PC-3 (cell line): ENCODE measurements at regions not wholly inside any gene's neighbourhood (a gene's known extent, or its start where the extent isn't known, plus 50 kb on each side); places are given as distances from the start of the nearest gene placed in this dataset.

ENCODE experiments used
- ATAC-seq: fragments of 200-7000 bp; cut with Tn5 transposase; 2 replicates; pipeline ENCODE4 v1.9.1; 2020; ENCODE audit warnings: mild to moderate bottlenecking, moderate library complexity
- BruUV-seq: library from RNA; stranded (reverse); fragments of 400-500 nt; replicated peaks from 2 replicates; lab custom pipeline; 2021; lab: Mats Ljungman, UMichigan
- CTCF ChIA-PET: fragments of 300-600 bp; sonication (Branson Sonifier 250); formaldehyde crosslinking; loops from one replicate; lab custom pipeline; 2022; ENCODE audit warnings: antibody characterized with exemption; lab: Charles Lee
- POLR2A ChIA-PET: fragments of 300-600 bp; sonication (Branson Sonifier 250); formaldehyde crosslinking; loops from one replicate; lab custom pipeline; 2022; ENCODE audit warnings: antibody characterized with exemption; ENCODE audit not compliant: unreplicated experiment; lab: Charles Lee
- DNase-seq: peaks from one replicate; pipeline ENCODE4 v3.0.0-alpha.2; 2015
- H2AFZ ChIP-seq: fragments of 300-600 bp; sonication (generic); 2 replicates; pipeline ENCODE4 v1.6.0; 2016; ENCODE audit warnings: antibody characterized with exemption, low read length
- H3F3A ChIP-seq: fragments of 300-600 bp; sonication (generic); one replicate; pipeline ENCODE4 v1.6.0; 2017; ENCODE audit warnings: antibody characterized with exemption, low read length, control low read depth, mild to moderate bottlenecking; ENCODE audit not compliant: unreplicated experiment
- H3K27ac ChIP-seq: fragments of 300-600 bp; sonication (generic); 2 replicates; pipeline ENCODE4 v1.5.1; 2016; ENCODE audit warnings: mild to moderate bottlenecking, low read length
- H3K27me3 ChIP-seq: fragments of 300-600 bp; sonication (generic); 2 replicates; pipeline ENCODE4 v1.6.1; 2016; ENCODE audit warnings: low read length, mixed read lengths
- H3K36me3 ChIP-seq: fragments of 300-600 bp; sonication (generic); 2 replicates; pipeline ENCODE4 v1.6.1; 2016; ENCODE audit warnings: low read depth, mixed run types, low read length, mixed read lengths
- H3K4me1 ChIP-seq: fragments of 300-600 bp; sonication (generic); 2 replicates; pipeline ENCODE4 v1.5.1; 2016; ENCODE audit warnings: low read length; ENCODE audit not compliant: insufficient read depth
- H3K4me2 ChIP-seq: fragments of 300-600 bp; sonication (generic); 2 replicates; pipeline ENCODE4 v1.6.0; 2016; ENCODE audit warnings: low read length
- H3K4me3 ChIP-seq: fragments of 300-600 bp; sonication (generic); 2 replicates; pipeline ENCODE4 v1.5.1; 2016; ENCODE audit warnings: mild to moderate bottlenecking, low read length, mixed read lengths
- H3K79me2 ChIP-seq: fragments of 300-600 bp; sonication (generic); 2 replicates; pipeline ENCODE4 v1.6.1; 2017; ENCODE audit warnings: low read length, mixed read lengths
- H3K9ac ChIP-seq: fragments of 300-600 bp; sonication (generic); 2 replicates; pipeline ENCODE4 v1.6.0; 2016; ENCODE audit warnings: mild to moderate bottlenecking, low read length
- H3K9me2 ChIP-seq: fragments of 300-600 bp; sonication (generic); replicated peaks from 2 replicates; pipeline ENCODE4 v1.6.1; 2016; ENCODE audit warnings: mixed run types, low read length, mixed read lengths
- H3K9me3 ChIP-seq: fragments of 300-600 bp; sonication (generic); 2 replicates; pipeline ENCODE4 v1.6.1; 2016; ENCODE audit warnings: low read length, mixed read lengths
- H4K20me1 ChIP-seq: fragments of 300-600 bp; sonication (generic); 2 replicates; pipeline ENCODE4 v1.6.1; 2016; ENCODE audit warnings: low read length, mixed read lengths
- CTCF ChIP-seq: fragments of 300-600 bp; sonication (generic); conservative IDR thresholded peaks from 2 replicates; pipeline ENCODE4 v1.5.1; 2017; ENCODE audit warnings: antibody characterized with exemption, low read depth, mild to moderate bottlenecking, low read length
- EZH2 ChIP-seq: fragments of 300-600 bp; sonication (generic); IDR thresholded peaks from one replicate; pipeline ENCODE4 v1.6.1; 2017; ENCODE audit warnings: antibody characterized with exemption, mild to moderate bottlenecking, low read length; ENCODE audit not compliant: unreplicated experiment
- EZH2phosphoT487 ChIP-seq: fragments of 300-600 bp; sonication (generic); IDR thresholded peaks from 2 replicates; pipeline ENCODE4 v1.6.1; 2018; ENCODE audit warnings: mild to moderate bottlenecking, antibody characterized with exemption, low read length, borderline replicate concordance
- intact Hi-C: fragments of 100-400 bp; cut with micrococcal nuclease; formaldehyde crosslinking; loops from 2 replicates; pipeline ENCODE4 v1.9.0; 2023

- no peak overlapping the region for H3K4me2 ChIP-seq
These were observed 541.8 kb upstream of the KLF12 start for GRCh38 chr13:74675972-74676371.

GRCh38 chr13:74675182-74675581 lies 541.0 kb upstream of the KLF12 start:
- H3K9me2 ChIP-seq, result no peaks in the 10 kb centered on the region
- no peak overlapping the region for H3K9ac ChIP-seq
- CTCF ChIA-PET, result no interaction called here
- no peaks in the 10 kb centered on the region for H3K27me3 ChIP-seq
- DNase-seq (no peak), ATAC-seq (no peak)
- TF ChIP-seq EZH2 (no peak), EZH2phosphoT487 (no peak), CTCF (no peak)
- H3K4me1 ChIP-seq, result no peaks in the 10 kb centered on the region
- no peak overlapping the region for H3K27ac ChIP-seq
- no peak overlapping the region for H3K4me2 ChIP-seq
- no peak overlapping the region for H3K4me3 ChIP-seq
- no peaks in the 10 kb centered on the region for H3F3A ChIP-seq
- POLR2A ChIA-PET, result no interaction called here
- no peaks in the 10 kb centered on the region for H3K36me3 ChIP-seq
- no peaks in the 10 kb centered on the region for H3K79me2 ChIP-seq
- H2AFZ ChIP-seq, result no peak overlapping the region
- intact Hi-C loops, result no loop called here
- no peaks in the 10 kb centered on the region for H3K9me3 ChIP-seq
- H4K20me1 ChIP-seq, result no peaks in the 10 kb centered on the region
- no TSS peak for BruUV-seq

More at GRCh38 chr13:74675972-74676371, 541.8 kb upstream of the KLF12 start:
- no peaks in the 10 kb centered on the region for H3K36me3 ChIP-seq
- DNase-seq, result no peak
- H3K9ac ChIP-seq, result no peak overlapping the region
- H3K27me3 ChIP-seq, result no peaks in the 10 kb centered on the region
- H2AFZ ChIP-seq, result no peak overlapping the region
- H3K4me3 ChIP-seq, result no peak overlapping the region
- TF ChIP-seq EZH2phosphoT487 (no peak), EZH2 (no peak), CTCF (no peak)
- no peak overlapping the region for H3K27ac ChIP-seq
- ATAC-seq, result no peak
- no peaks in the 10 kb centered on the region for H3K9me3 ChIP-seq
- H3F3A ChIP-seq, result no peaks in the 10 kb centered on the region
- BruUV-seq, result no TSS peak
- CTCF ChIA-PET, result no interaction called here
- H3K9me2 ChIP-seq, result no peaks in the 10 kb centered on the region
- H3K4me1 ChIP-seq, result no peaks in the 10 kb centered on the region
- intact Hi-C loops, result no loop called here
- POLR2A ChIA-PET, result no interaction called here
- H3K79me2 ChIP-seq, result no peaks in the 10 kb centered on the region
- H4K20me1 ChIP-seq, result no peaks in the 10 kb centered on the region

- ChIA-PET POLR2A (no interaction called here), CTCF (no interaction called here)
- Histone ChIP-seq H3K9me2 (no peaks in the 10 kb centered on the region), H3K9me3 (no peaks in the 10 kb centered on the region), H3K27me3 (no peaks in the 10 kb centered on the region), H3K79me2 (no peaks in the 10 kb centered on the region), H3K27ac (no peak overlapping the region), H4K20me1 (no peaks in the 10 kb centered on the region), H2AFZ (no peak overlapping the region), H3F3A (no peaks in the 10 kb centered on the region), H3K4me1 (no peaks in the 10 kb centered on the region), H3K4me3 (no peak overlapping the region), H3K36me3 (no peaks in the 10 kb centered on the region), H3K9ac (no peak overlapping the region), H3K4me2 (no peak overlapping the region)
- BruUV-seq, result no TSS peak
- intact Hi-C loops, result no loop called here
- no peak for ATAC-seq
- TF ChIP-seq EZH2, result no peak
- TF ChIP-seq EZH2phosphoT487, result no peak
- DNase-seq, result no peak
These were observed 540.5 kb upstream of the KLF12 start for GRCh38 chr13:74674720-74675119.
